PC-3 (cell line): ENCODE measurements at regions not wholly inside any gene's neighbourhood (a gene's known extent, or its start where the extent isn't known, plus 50 kb on each side); places are given as distances from the start of the nearest gene placed in this dataset.

ENCODE experiments used
- ATAC-seq: fragments of 200-7000 bp; cut with Tn5 transposase; 2 replicates; pipeline ENCODE4 v1.9.1; 2020; ENCODE audit warnings: mild to moderate bottlenecking, moderate library complexity
- BruUV-seq: library from RNA; stranded (reverse); fragments of 400-500 nt; replicated peaks from 2 replicates; lab custom pipeline; 2021; lab: Mats Ljungman, UMichigan
- CTCF ChIA-PET: fragments of 300-600 bp; sonication (Branson Sonifier 250); formaldehyde crosslinking; loops from one replicate; lab custom pipeline; 2022; ENCODE audit warnings: antibody characterized with exemption; lab: Charles Lee
- POLR2A ChIA-PET: fragments of 300-600 bp; sonication (Branson Sonifier 250); formaldehyde crosslinking; loops from one replicate; lab custom pipeline; 2022; ENCODE audit warnings: antibody characterized with exemption; ENCODE audit not compliant: unreplicated experiment; lab: Charles Lee
- DNase-seq: peaks from one replicate; pipeline ENCODE4 v3.0.0-alpha.2; 2015
- H2AFZ ChIP-seq: fragments of 300-600 bp; sonication (generic); 2 replicates; pipeline ENCODE4 v1.6.0; 2016; ENCODE audit warnings: antibody characterized with exemption, low read length
- H3F3A ChIP-seq: fragments of 300-600 bp; sonication (generic); one replicate; pipeline ENCODE4 v1.6.0; 2017; ENCODE audit warnings: antibody characterized with exemption, low read length, control low read depth, mild to moderate bottlenecking; ENCODE audit not compliant: unreplicated experiment
- H3K27ac ChIP-seq: fragments of 300-600 bp; sonication (generic); 2 replicates; pipeline ENCODE4 v1.5.1; 2016; ENCODE audit warnings: mild to moderate bottlenecking, low read length
- H3K27me3 ChIP-seq: fragments of 300-600 bp; sonication (generic); 2 replicates; pipeline ENCODE4 v1.6.1; 2016; ENCODE audit warnings: low read length, mixed read lengths
- H3K36me3 ChIP-seq: fragments of 300-600 bp; sonication (generic); 2 replicates; pipeline ENCODE4 v1.6.1; 2016; ENCODE audit warnings: low read depth, mixed run types, low read length, mixed read lengths
- H3K4me1 ChIP-seq: fragments of 300-600 bp; sonication (generic); 2 replicates; pipeline ENCODE4 v1.5.1; 2016; ENCODE audit warnings: low read length; ENCODE audit not compliant: insufficient read depth
- H3K4me2 ChIP-seq: fragments of 300-600 bp; sonication (generic); 2 replicates; pipeline ENCODE4 v1.6.0; 2016; ENCODE audit warnings: low read length
- H3K4me3 ChIP-seq: fragments of 300-600 bp; sonication (generic); 2 replicates; pipeline ENCODE4 v1.5.1; 2016; ENCODE audit warnings: mild to moderate bottlenecking, low read length, mixed read lengths
- H3K79me2 ChIP-seq: fragments of 300-600 bp; sonication (generic); 2 replicates; pipeline ENCODE4 v1.6.1; 2017; ENCODE audit warnings: low read length, mixed read lengths
- H3K9ac ChIP-seq: fragments of 300-600 bp; sonication (generic); 2 replicates; pipeline ENCODE4 v1.6.0; 2016; ENCODE audit warnings: mild to moderate bottlenecking, low read length
- H3K9me2 ChIP-seq: fragments of 300-600 bp; sonication (generic); replicated peaks from 2 replicates; pipeline ENCODE4 v1.6.1; 2016; ENCODE audit warnings: mixed run types, low read length, mixed read lengths
- H3K9me3 ChIP-seq: fragments of 300-600 bp; sonication (generic); 2 replicates; pipeline ENCODE4 v1.6.1; 2016; ENCODE audit warnings: low read length, mixed read lengths
- H4K20me1 ChIP-seq: fragments of 300-600 bp; sonication (generic); 2 replicates; pipeline ENCODE4 v1.6.1; 2016; ENCODE audit warnings: low read length, mixed read lengths
- CTCF ChIP-seq: fragments of 300-600 bp; sonication (generic); conservative IDR thresholded peaks from 2 replicates; pipeline ENCODE4 v1.5.1; 2017; ENCODE audit warnings: antibody characterized with exemption, low read depth, mild to moderate bottlenecking, low read length
- EZH2 ChIP-seq: fragments of 300-600 bp; sonication (generic); IDR thresholded peaks from one replicate; pipeline ENCODE4 v1.6.1; 2017; ENCODE audit warnings: antibody characterized with exemption, mild to moderate bottlenecking, low read length; ENCODE audit not compliant: unreplicated experiment
- EZH2phosphoT487 ChIP-seq: fragments of 300-600 bp; sonication (generic); IDR thresholded peaks from 2 replicates; pipeline ENCODE4 v1.6.1; 2018; ENCODE audit warnings: mild to moderate bottlenecking, antibody characterized with exemption, low read length, borderline replicate concordance
- intact Hi-C: fragments of 100-400 bp; cut with micrococcal nuclease; formaldehyde crosslinking; loops from 2 replicates; pipeline ENCODE4 v1.9.0; 2023

- H3K27me3 ChIP-seq = no peaks in the 10 kb centered on the region
- H3K4me3 ChIP-seq = no peak overlapping the region
- H3K9me3 ChIP-seq = no peaks in the 10 kb centered on the region
- no peaks in the 10 kb centered on the region for H3K4me1 ChIP-seq
- H4K20me1 ChIP-seq = no peaks in the 10 kb centered on the region
- DNase-seq = no peak
- no peaks in the 10 kb centered on the region for H3F3A ChIP-seq
- ChIA-PET CTCF (no interaction called here), POLR2A (interaction anchor here (0.6 kb wide), 1 partner anchor 394 kb away, joined by 5 read pairs; no protein-coding TSS in a partner anchor)
- TF ChIP-seq CTCF = no peak
- TF ChIP-seq EZH2 = no peak
- TF ChIP-seq EZH2phosphoT487 = no peak
- no peak overlapping the region for H3K4me2 ChIP-seq
- intact Hi-C loops = no loop called here
- H3K27ac ChIP-seq = no peak overlapping the region
- ATAC-seq = no peak
- H3K9ac ChIP-seq = no peak overlapping the region
- H3K79me2 ChIP-seq = no peaks in the 10 kb centered on the region
- H2AFZ ChIP-seq = no peak overlapping the region
- no peaks in the 10 kb centered on the region for H3K9me2 ChIP-seq
- no peaks in the 10 kb centered on the region for H3K36me3 ChIP-seq
- no TSS peak for BruUV-seq
Observed at GRCh38 chr4:129240816-129241215, 144.9 kb downstream of the C4orf33 start.

- Histone ChIP-seq H3K27ac (no peak overlapping the region), H3K4me2 (no peak overlapping the region), H3K4me1 (no peaks in the 10 kb centered on the region), H3K79me2 (no peaks in the 10 kb centered on the region), H3F3A (no peaks in the 10 kb centered on the region), H3K9ac (no peak overlapping the region), H3K4me3 (no peak overlapping the region), H3K9me2 (no peaks in the 10 kb centered on the region), H4K20me1 (no peaks in the 10 kb centered on the region), H3K36me3 (no peaks in the 10 kb centered on the region), H3K9me3 (no peaks in the 10 kb centered on the region), H2AFZ (no peak overlapping the region), H3K27me3 (no peaks in the 10 kb centered on the region)
- DNase-seq (no peak), ATAC-seq (no peak)
- POLR2A ChIA-PET = no interaction called here
- TF ChIP-seq CTCF (no peak), EZH2 (no peak)
- no TSS peak for BruUV-seq
- intact Hi-C loops = no loop called here
- CTCF ChIA-PET = no interaction called here
Observed at GRCh38 chr4:129246145-129246544, 150.2 kb downstream of the C4orf33 start.

- H3K36me3 ChIP-seq = no peaks in the 10 kb centered on the region
- no peaks in the 10 kb centered on the region for H3K9me2 ChIP-seq
- CTCF ChIA-PET = no interaction called here
- no peak overlapping the region for H3K4me2 ChIP-seq
- no peaks in the 10 kb centered on the region for H3F3A ChIP-seq
- no peak overlapping the region for H3K4me3 ChIP-seq
- no peaks in the 10 kb centered on the region for H3K9me3 ChIP-seq
- TF ChIP-seq EZH2 = no peak
- POLR2A ChIA-PET = no interaction called here
- H4K20me1 ChIP-seq = no peaks in the 10 kb centered on the region
- no peak overlapping the region for H3K9ac ChIP-seq
- no peak overlapping the region for H2AFZ ChIP-seq
- BruUV-seq = no TSS peak
- intact Hi-C loops = no loop called here
- H3K4me1 ChIP-seq = no peaks in the 10 kb centered on the region
- ATAC-seq (no peak), DNase-seq (no peak)
- H3K27ac ChIP-seq = no peak overlapping the region
- no peaks in the 10 kb centered on the region for H3K27me3 ChIP-seq
- no peaks in the 10 kb centered on the region for H3K79me2 ChIP-seq
Observed at GRCh38 chr4:129246910-129247461, 151.0 kb downstream of the C4orf33 start.
